ENCODE measurements at regions not wholly inside any gene's neighbourhood (a gene's known extent, or its start where the extent isn't known, plus 50 kb on each side); places are given as distances from the start of the nearest gene placed in this dataset.
"Not testable (repeated sequence)": the region's sequence is repeated elsewhere in the genome, so short reads cannot be mapped to it uniquely, and the experiment has no call there.

DNA sequence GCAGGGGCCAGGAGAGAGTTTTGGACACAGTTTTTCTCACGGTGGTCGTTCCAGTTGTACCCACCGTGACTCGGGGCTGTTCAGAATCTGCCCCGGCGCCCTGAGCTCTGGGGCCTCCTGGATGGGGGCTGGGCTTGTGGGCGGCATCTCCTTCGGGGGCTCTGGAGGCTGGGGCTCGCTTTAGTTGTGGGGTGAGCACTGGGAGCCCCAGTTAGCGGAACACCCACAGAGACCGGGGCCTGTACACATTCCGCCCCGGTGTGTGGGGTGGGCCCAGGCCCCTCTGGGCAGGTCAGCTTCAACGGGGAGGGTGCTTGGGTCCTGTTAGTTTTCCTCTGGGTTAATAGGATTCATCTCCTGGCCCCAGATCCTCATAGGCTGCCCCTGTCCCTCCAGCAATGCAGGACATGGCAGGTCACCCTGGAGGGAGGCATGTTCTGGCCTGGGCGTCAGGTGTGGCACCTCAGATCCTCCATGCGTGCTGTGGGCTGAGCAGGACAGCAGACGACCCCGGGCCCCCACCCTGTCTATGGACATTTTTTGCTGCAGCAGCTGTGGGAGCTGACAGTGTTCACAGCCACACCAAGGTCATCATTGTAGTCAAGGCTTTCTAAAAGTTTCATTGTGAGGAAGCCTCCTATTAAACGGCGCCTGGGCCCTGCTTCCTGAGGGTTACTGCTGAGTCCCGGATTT is 393.2 kb downstream of the TMEM121 start:
- no peak overlapping the region for H3K4me3 ChIP-seq (ENCODE audit: low read length)
- H3K9me3 ChIP-seq (ENCODE audit: low read depth, low read length): no peaks in the 10 kb centered on the region
- H3K27me3 ChIP-seq (ENCODE audit: insufficient read depth, low read length): no peaks in the 10 kb centered on the region
- no peaks in the 10 kb centered on the region for H3K4me1 ChIP-seq (ENCODE audit: insufficient read depth, low read length)

DNA sequence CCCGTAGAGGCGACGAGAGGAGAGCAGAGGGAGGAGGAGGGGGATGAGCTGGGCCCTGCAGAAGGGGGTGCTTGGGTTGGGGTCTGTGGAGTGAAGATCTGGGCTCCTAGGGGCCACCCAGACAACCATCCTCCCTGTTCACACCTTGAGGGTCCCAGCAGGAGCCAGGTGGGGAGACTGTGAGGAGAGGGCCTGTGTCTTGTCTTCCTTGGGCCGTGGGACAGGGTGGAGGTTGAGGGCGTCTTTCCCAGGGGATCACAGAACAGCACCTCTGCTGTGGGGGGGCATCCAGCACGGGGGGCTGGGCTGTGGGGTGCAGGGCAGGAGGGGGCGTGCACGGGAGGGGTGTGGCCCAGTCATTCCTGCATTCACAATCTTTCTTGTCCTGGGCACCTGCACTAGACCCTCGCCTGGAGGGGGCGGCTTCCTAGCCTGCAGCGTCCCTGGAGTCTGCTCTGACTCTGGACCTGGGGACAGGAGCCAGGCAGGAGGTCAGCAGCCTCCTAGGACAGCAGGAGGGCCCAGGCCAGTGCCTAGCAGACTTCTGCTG is 393.8 kb downstream of the TMEM121 start:
- H3K9me3 ChIP-seq (ENCODE audit: low read depth, low read length); H3K27me3 ChIP-seq (ENCODE audit: insufficient read depth, low read length); H3K4me1 ChIP-seq (ENCODE audit: insufficient read depth, low read length); H3K4me3 ChIP-seq (ENCODE audit: low read length): not testable (repeated sequence)

DNA sequence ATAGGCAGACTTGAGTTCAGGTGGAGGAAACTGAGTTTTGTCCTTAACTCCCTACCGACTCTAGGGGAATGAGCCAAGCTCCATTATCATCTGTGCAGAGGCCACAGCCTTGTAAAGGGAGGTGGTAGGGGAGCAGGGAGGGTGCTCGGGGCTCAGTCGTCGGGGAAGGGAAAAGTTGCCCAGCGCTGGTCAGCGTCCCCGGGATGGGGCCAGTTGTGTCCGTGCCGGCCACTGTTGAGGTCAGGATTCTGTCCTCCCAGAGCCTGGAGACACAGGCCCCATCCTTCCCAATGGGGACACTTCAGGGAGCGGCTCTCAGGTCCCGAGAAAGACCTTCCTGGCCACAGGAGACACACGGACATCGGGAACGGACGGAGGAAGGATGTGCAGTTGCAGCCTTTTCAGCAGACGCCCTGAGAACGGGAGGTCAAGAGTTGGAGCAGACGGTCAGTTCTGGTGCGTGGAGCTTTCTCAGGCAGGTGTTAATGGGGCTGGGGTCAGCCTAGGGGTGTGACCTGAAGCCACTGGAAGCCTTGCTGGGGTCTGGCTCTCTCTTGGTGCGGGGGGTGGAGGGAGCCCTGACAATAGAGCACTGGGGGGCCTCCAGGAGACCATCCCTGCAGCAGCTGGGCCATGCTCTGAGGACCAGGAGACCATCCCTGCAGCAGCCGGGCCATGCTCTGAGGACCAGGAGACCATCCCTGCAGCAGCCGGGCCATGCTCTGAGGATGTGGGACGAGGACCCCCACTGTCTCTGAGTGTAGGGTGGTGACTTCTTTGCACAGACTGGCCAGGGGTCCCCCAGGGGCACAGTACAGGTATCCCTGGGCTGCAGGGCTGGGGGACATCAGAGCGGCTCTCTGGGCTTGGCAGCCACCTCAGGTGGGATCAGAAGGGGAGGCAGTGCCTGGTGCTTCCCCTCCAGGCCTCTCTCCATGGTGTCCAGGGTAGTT is 394.7 kb downstream of the TMEM121 start:
- not testable (repeated sequence) for H3K4me1 ChIP-seq (ENCODE audit: insufficient read depth, low read length); H3K27me3 ChIP-seq (ENCODE audit: insufficient read depth, low read length); H3K4me3 ChIP-seq (ENCODE audit: low read length); H3K9me3 ChIP-seq (ENCODE audit: low read depth, low read length)

DNA sequence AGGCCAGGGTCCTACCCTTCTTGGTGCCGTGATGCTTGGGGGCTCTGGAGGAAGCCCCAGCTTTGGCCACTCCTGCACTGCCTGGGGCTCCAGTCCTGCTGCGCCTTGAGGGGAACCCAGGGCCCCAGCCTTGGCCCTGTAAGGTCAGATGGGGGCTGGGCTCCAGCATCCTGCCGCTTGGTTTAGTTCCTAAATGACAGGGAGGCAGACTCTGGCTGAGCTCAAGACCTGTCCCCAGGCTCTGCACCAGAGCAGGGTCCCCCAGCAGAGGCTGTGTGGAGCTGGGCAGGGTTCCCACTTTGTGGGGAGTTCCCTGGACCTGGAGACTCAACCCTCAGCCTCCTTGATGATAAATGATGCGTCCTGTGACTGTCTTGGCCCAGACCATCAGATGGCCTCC is 395.4 kb downstream of the TMEM121 start:
- not testable (repeated sequence) for H3K9me3 ChIP-seq (ENCODE audit: low read depth, low read length); H3K4me1 ChIP-seq (ENCODE audit: insufficient read depth, low read length); H3K27me3 ChIP-seq (ENCODE audit: insufficient read depth, low read length); H3K4me3 ChIP-seq (ENCODE audit: low read length)

DNA sequence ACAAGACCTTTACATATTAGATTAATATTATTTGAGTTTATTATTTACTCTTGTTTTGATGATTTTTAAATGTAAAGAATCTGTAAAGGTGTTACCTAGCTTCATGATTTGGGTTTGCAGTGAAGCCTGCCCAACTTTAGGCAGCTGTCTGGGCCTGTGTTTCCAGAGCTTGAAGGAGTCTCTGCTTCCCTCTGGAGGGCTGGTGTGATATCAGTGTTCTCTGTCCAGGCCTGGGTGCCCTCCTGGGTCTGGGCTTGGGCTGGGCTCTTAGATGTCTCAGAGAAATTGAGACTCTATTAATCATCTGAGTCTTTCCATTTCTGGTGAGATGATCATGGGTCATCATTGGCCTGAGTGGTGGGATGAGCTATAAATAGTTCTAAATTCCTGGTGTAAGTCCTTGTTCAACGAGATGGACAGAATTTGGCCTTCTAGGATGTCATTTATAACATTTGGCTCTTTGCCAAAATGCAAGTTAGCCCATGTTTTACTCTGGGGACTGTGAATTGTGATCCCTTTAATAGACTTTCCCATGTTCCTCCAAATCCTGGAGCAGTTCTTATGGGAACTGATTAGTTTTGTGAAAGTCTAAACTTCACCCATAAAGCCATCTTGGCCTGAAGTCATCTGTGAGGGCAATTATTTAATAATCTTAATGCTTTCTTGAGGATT is 397.3 kb downstream of the TMEM121 start:
- not testable (repeated sequence) for H3K9me3 ChIP-seq (ENCODE audit: low read depth, low read length); H3K4me3 ChIP-seq (ENCODE audit: low read length); H3K27me3 ChIP-seq (ENCODE audit: insufficient read depth, low read length); H3K4me1 ChIP-seq (ENCODE audit: insufficient read depth, low read length)

DNA sequence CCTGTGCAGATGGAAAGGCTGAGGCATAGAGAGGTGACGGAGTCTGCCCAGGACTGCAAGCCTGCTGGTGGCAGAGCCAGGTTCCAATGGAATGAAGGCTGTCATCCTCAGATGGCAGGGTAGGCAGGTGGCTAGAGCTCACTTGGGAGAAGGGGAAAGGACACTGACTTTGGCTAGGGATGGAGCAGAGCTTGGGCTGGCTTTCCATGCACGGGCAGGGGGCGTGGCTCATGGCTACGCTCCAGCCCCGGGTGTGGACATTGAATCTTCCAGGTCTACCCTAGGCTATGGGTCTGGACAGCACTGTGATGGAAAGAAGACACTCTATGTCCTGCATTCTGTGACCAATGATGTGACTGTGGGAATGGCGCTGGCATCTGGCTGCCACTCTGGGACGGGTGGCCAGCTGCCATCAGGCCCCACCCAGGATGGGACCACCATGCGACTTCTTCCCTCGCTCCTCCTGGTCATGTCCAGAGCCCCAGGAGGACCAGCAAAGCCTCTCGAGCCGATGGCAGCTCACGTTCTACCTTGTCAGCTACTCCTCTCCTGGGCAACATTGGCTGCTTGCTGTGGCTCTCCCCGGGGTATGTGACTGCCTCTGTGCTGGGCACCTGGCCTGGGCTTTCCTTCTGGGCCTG is 398.7 kb downstream of the TMEM121 start:
- no peaks in the 10 kb centered on the region for H3K4me1 ChIP-seq (ENCODE audit: insufficient read depth, low read length)
- no peaks in the 10 kb centered on the region for H3K27me3 ChIP-seq (ENCODE audit: insufficient read depth, low read length)
- H3K9me3 ChIP-seq (ENCODE audit: low read depth, low read length): no peaks in the 10 kb centered on the region
- H3K4me3 ChIP-seq (ENCODE audit: low read length): no peak overlapping the region

DNA sequence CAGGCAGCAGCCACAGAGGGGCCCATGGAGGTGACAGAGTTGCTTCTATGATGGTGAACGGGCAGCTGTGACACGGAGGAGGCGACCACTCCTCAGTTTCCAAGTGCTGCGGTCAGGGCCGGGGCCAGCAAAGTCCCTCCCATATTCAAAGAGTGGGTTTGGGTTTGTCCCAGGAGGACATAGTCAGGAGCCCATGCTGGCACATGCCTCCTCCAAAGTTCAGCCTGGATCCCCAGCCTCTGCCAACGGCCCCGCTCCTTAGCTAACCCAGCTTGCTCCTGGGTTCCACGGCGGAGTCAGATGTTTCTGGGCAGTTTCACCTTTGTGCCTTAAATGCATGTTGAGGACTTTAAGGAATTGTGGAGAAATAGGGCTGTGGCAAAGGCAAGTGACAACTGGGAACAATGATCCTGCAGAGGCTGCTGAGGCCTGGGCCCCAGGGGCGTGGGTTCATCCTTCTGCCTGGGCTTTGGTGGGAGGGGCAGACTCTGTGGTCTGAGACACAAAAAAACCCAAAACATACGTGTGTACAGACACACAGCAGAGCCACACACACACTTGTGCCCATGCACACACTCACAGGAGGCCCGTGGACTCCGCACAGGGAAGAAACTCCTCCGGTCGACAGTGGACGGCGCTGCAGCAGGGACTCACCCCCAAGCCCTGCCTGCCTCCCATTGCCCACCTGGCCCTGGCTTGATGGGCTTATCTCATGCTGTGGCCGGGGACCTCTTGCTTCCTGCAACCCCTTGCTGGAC is 399.4 kb downstream of the TMEM121 start:
- Histone ChIP-seq H3K9me3 (ENCODE audit: low read depth, low read length) (no peaks in the 10 kb centered on the region), H3K4me3 (ENCODE audit: low read length) (no peak overlapping the region), H3K27me3 (ENCODE audit: insufficient read depth, low read length) (no peaks in the 10 kb centered on the region), H3K4me1 (ENCODE audit: insufficient read depth, low read length) (no peaks in the 10 kb centered on the region)

DNA sequence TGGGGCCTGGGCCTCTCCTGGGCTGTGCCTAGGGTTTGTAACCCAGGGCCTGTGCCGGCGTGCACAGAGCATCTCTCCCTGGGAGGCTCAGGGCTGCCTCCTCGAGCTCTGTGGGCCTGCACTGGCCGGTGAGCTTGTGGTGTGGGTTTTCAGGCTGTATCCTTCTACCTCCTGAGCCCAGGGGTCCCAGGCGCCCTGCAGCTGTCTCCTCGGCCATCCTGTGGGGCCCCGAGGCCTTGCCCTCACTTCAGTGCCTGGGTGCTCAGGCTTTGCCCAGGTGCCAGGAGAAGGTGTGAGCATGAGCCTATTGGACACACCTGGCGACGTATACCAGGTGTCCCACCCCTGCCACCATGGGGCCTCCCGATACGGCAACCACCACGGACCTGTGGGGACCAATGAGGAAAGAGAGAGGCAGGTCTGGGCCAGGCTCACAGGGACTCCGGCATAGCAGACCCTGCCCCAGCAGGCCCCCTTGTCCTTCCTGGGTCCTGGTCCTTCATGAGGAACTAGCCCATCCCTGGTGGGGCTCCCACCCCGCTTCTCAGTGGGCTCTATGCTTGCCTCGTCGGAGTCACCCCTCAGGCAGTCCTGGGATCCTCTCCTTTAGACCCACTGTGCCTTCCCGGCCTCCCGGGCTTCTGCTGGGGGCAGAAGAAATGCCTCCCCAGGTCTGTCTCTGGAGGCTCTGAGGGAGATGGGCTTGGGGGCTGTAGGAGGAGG is 400.2 kb downstream of the TMEM121 start:
- Histone ChIP-seq H3K9me3 (ENCODE audit: low read depth, low read length) (no peaks in the 10 kb centered on the region), H3K4me1 (ENCODE audit: insufficient read depth, low read length) (no peaks in the 10 kb centered on the region), H3K4me3 (ENCODE audit: low read length) (no peak overlapping the region)

DNA sequence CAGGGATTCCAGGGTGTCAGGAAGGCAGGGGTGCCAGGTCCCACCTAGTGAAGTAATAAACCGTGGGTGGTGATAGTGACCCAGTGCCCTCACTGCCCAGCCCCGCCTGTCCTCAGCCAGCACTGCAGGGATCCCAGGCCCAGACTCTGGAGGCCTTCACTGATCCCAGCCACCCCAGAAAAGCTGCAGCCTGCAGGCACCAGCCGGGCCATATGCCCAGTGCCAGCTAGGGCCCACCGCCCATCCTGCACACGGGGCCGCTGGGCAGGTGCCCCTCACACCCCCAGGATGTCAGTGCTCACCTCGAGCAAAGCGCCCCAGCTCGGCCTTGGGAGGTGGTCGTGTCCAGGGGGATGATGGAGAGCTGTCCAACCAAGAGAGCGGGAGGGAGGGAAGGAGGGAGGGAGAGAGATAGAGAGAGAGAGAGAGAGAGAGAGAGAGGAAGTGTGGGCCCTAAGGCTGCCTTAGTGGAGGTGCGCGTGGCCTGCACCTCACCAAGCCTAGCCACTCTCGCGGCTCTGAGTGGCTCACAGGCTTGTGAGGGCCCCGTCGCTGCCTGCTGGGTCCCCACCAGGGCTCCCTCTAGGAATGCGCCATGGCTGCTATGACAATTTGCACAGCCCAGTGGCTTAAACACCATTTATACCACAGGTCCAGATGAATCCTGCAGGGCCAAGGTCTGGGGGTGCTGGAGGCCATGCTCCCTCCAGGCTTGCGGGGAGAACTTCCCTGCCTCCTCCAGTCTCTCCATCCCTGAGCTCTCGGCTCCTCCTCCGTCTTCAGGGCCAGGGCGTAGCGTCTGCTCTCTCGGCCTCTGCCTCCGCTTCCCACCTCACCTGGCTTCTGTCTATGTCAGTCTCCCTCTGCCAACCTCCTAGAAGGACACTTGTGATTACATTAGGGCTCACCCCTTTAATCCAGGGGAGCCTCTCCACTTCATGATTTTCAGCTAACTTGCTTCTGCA is 401.0 kb downstream of the TMEM121 start:
- H3K27me3 ChIP-seq (ENCODE audit: insufficient read depth, low read length): peaks cover 7% of the 10 kb centered on the region
- no peaks in the 10 kb centered on the region for H3K9me3 ChIP-seq (ENCODE audit: low read depth, low read length)
- no peak overlapping the region for H3K4me3 ChIP-seq (ENCODE audit: low read length)
- H3K4me1 ChIP-seq (ENCODE audit: insufficient read depth, low read length): no peaks in the 10 kb centered on the region

More for the DNA sequence above, 400.2 kb downstream of the TMEM121 start:
- H3K27me3 ChIP-seq (ENCODE audit: insufficient read depth, low read length): no peaks in the 10 kb centered on the region

DNA sequence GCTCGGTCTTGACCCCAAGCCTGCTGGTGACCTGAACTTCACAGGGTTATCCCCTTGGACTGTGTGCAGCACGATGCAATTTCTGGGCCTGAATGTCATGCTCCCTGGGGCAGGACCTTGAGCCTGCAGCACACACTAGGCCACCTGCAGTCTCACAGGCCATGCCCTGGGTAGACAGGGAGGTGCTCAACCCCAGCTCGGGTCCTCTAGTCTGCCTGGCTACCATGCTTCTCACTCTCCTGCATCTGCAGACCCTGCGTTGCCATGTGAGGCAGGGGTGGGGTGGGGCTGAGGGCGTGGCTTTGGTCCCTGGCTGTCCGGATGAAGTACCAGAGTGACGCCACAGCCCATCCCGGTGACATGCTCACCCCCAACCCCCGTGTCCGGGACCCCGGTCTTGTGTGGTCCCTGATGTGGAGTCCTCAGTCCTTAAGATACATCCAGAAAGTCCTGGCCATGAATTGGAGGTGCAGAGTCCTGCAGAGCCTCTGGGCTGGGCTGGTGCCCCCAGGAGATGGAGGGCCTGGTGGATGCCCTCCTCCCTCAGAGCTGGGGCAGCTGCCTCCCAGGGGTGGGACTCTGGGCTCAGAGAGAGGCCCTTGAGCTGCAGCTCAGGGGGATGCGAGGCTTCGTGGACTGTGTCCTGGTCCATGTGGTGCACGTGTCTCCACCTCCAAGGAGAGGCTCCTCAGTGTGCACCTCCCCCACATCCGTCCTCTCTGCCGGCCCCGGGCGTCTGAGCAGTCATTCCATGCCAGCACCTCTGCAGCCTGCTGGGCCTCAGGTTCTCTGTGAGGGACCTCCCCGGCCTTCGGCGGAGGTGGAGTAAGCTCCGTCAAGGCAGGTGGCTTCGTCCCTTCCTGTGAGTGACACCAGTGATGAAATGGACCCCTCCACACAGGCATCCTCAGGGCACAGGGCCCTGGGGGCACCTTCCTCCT is 402.1 kb downstream of the TMEM121 start:
- H3K27me3 ChIP-seq (ENCODE audit: insufficient read depth, low read length): peaks cover 15% of the 10 kb centered on the region
- not testable (repeated sequence) for H3K9me3 ChIP-seq (ENCODE audit: low read depth, low read length); H3K4me3 ChIP-seq (ENCODE audit: low read length); H3K4me1 ChIP-seq (ENCODE audit: insufficient read depth, low read length)

DNA sequence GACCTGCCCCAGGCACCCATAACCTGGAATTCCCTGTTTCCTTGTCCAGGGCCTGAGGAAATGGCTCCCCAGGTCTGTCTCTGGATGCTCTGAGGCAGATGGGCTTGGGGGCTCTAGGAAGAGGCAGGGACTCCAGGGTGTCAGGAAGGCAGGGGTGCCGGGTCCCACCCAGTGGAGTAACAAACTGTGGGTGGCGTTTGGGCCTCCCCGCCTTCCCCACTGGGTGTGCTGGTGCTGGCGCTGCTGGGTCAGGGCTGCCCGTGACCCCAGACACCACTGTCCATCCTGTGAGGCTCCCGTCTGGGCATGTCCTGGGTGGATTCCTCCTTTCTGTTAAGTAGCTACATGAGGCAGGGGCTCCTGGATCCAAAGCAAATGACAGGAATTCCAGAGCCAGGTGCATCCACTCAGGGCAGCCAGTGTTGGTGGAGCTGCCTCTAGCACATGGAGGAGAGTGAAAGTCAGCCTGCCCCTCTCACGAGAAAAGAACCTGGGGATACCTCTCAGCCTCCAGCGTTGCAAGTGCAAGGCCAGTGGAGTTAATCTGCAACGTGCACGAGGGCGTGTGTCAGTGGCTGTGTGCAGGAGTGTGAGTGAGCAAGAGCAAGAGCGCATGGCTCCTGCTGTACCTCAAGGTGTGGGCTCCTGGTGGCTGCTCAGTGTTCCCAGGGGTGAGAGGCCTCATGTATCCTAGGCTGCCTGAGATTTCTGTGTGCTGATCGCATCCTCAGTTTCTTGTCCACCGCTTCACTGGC is 403.1 kb downstream of the TMEM121 start:
- no peaks in the 10 kb centered on the region for H3K4me1 ChIP-seq (ENCODE audit: insufficient read depth, low read length)
- peaks cover 17% of the 10 kb centered on the region for H3K27me3 ChIP-seq (ENCODE audit: insufficient read depth, low read length)
- H3K9me3 ChIP-seq (ENCODE audit: low read depth, low read length): no peaks in the 10 kb centered on the region
- no peak overlapping the region for H3K4me3 ChIP-seq (ENCODE audit: low read length)

All from mononuclear cell (primary cell).